ENCODE measurements at regions not wholly inside any gene's neighbourhood (a gene's known extent, or its start where the extent isn't known, plus 50 kb on each side); places are given as distances from the start of the nearest gene placed in this dataset.

GRCh38 chr21:15517394-15517793, 212.4 kb upstream of the USP25 start:
- TF ChIP-seq EZH2phosphoT487 (IDR thresholded peaks at IDR 0.05; ENCODE audit: borderline replicate concordance, low read depth, low read length): no peak
- no peak for TF ChIP-seq CTCF (conservative IDR thresholded peaks at IDR 0.05; ENCODE audit: low read length)

Data from OCI-LY7 (cell line).